WERI-Rb-1 (cell line): ENCODE measurements at regions not wholly inside any gene's neighbourhood (a gene's known extent, or its start where the extent isn't known, plus 50 kb on each side); places are given as distances from the start of the nearest gene placed in this dataset.
"Not testable (repeated sequence)": the region's sequence is repeated elsewhere in the genome, so short reads cannot be mapped to it uniquely, and the experiment has no call there.

Experiments used
- DNase-seq: peaks from one replicate; pipeline ENCODE4 v3.0.0-alpha.2; 2020
- H3K27ac ChIP-seq: fragments of 250-450 bp; sonication (Bioruptor Pico); 2 replicates; pipeline ENCODE4 v1.5.1; 2020; ENCODE audit warnings: mild to moderate bottlenecking, moderate library complexity
- H3K27me3 ChIP-seq: fragments of 250-450 bp; sonication (Bioruptor Pico); 2 replicates; pipeline ENCODE4 v1.5.1; 2021; ENCODE audit warnings: mild to moderate bottlenecking, low read depth, moderate library complexity; ENCODE audit not compliant: insufficient read depth, severe bottlenecking
- H3K36me3 ChIP-seq: fragments of 250-450 bp; sonication (Bioruptor Pico); 2 replicates; pipeline ENCODE4 v1.5.1; 2020; ENCODE audit warnings: mild to moderate bottlenecking, moderate library complexity
- H3K4me3 ChIP-seq: 2 replicates; pipeline ENCODE4 v1.5.1; 2011; ENCODE audit warnings: low read depth, mild to moderate bottlenecking, control low read depth, low read length
- H3K9me3 ChIP-seq: fragments of 250-450 bp; sonication (Bioruptor Pico); 2 replicates; pipeline ENCODE4 v1.5.1; 2021; ENCODE audit warnings: mild to moderate bottlenecking, moderate library complexity; ENCODE audit not compliant: severe bottlenecking
- CTCF ChIP-seq: IDR thresholded peaks from 2 replicates; pipeline ENCODE4 v1.5.1; 2011; ENCODE audit warnings: low read depth, mild to moderate bottlenecking, control low read depth, inconsistent platforms, low read length

- TF ChIP-seq CTCF, result no peak
- Histone ChIP-seq H3K9me3 (no peaks in the 10 kb centered on the region), H3K27me3 (no peaks in the 10 kb centered on the region), H3K4me3 (no peak overlapping the region), H3K27ac (no peak overlapping the region), H3K36me3 (no peaks in the 10 kb centered on the region)
- no peak for DNase-seq
Measured at GRCh38 chr4:159592898-159593556, 490.1 kb downstream of the RAPGEF2 start.

- Histone ChIP-seq H3K27me3 (no peaks in the 10 kb centered on the region), H3K9me3 (no peaks in the 10 kb centered on the region), H3K27ac (no peak overlapping the region), H3K36me3 (no peaks in the 10 kb centered on the region), H3K4me3 (no peak overlapping the region)
- DNase-seq, result no peak
- TF ChIP-seq CTCF, result no peak
Measured at GRCh38 chr4:159593681-159594080, 490.8 kb downstream of the RAPGEF2 start.

GRCh38 chr4:159594576-159594975 is 491.7 kb downstream of the RAPGEF2 start:
- Histone ChIP-seq H3K9me3 (no peaks in the 10 kb centered on the region), H3K27me3 (no peaks in the 10 kb centered on the region), H3K4me3 (no peak overlapping the region), H3K27ac (no peak overlapping the region), H3K36me3 (no peaks in the 10 kb centered on the region)
- no peak for TF ChIP-seq CTCF
- DNase-seq, result no peak

GRCh38 chr4:159595101-159595500 is 492.2 kb downstream of the RAPGEF2 start:
- not testable (repeated sequence) for H3K27me3 ChIP-seq, H3K36me3 ChIP-seq, DNase-seq, H3K4me3 ChIP-seq, H3K27ac ChIP-seq, H3K9me3 ChIP-seq

- Histone ChIP-seq H3K4me3 (no peak overlapping the region), H3K27ac (no peak overlapping the region), H3K27me3 (no peaks in the 10 kb centered on the region), H3K36me3 (no peaks in the 10 kb centered on the region), H3K9me3 (no peaks in the 10 kb centered on the region)
- TF ChIP-seq CTCF, result no peak
- no peak for DNase-seq
Measured at GRCh38 chr4:159598602-159599001, 495.7 kb downstream of the RAPGEF2 start.

GRCh38 chr4:159600061-159600460 is 497.2 kb downstream of the RAPGEF2 start:
- no peaks in the 10 kb centered on the region for H3K27me3 ChIP-seq
- no peak overlapping the region for H3K27ac ChIP-seq
- no peaks in the 10 kb centered on the region for H3K9me3 ChIP-seq
- no peak for DNase-seq
- no peaks in the 10 kb centered on the region for H3K36me3 ChIP-seq
- no peak for TF ChIP-seq CTCF
- no peak overlapping the region for H3K4me3 ChIP-seq
